ENCODE measurements at regions not wholly inside any gene's neighbourhood (a gene's known extent, or its start where the extent isn't known, plus 50 kb on each side); places are given as distances from the start of the nearest gene placed in this dataset.
"Not testable (repeated sequence)": the region's sequence is repeated elsewhere in the genome, so short reads cannot be mapped to it uniquely, and the experiment has no call there.

DNA sequence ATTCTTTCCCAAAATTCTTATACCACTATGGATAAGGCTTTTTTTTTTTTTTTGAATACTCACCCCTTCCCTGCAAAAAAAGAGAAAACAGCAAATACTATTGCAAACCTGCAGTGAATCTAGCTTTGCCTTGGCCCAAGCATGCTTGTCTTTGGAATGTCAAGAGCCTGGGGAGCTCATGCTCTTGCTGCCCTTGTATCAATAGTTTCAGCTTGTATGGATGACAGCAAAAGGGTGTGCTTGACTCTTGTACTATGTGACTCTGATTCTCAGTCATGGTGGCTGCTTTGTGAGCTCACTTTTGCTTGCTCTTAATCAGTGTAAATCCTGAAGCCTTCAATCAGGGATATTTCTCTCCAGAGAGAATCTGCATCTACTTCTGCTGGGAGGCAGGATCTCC, 149.2 kb downstream of the EMP1 start:
- Histone ChIP-seq H3K9me3 (ENCODE audit: control insufficient read depth, low read length) (no peaks in the 10 kb centered on the region), H3K27ac (ENCODE audit: insufficient read depth, low read length, poor library complexity, severe bottlenecking) (no peak overlapping the region), H3K36me3 (ENCODE audit: control insufficient read depth, insufficient read depth, low read length) (no peaks in the 10 kb centered on the region), H3K4me1 (ENCODE audit: control insufficient read depth, insufficient read depth, low read length, poor library complexity, severe bottlenecking) (no peaks in the 10 kb centered on the region), H3K27me3 (replicated peaks; ENCODE audit: control insufficient read depth, insufficient read depth, low read length, poor library complexity, severe bottlenecking) (no peaks in the 10 kb centered on the region), H3K4me3 (ENCODE audit: insufficient read depth, low read depth, low read length, poor library complexity, severe bottlenecking) (no peak overlapping the region)
- DNase-seq = no peak

DNA sequence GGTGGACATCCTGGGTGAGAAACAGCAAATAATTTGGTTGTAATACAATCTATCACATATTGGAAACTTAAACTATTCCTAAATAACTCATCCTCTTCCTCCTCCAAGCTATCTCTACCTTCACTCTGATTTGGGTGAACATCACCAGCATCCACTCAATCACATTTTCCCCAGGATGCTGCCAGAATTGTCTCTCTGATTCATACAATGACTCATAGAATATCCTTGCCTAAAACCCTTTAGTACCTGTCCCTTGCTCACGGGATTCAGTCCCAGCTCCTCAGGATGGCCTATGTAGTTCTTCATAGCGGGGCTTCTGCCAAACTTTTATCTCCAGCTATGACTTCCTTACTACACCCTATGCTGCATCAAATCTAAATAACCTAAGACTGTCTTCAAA, 146.8 kb downstream of the EMP1 start:
- no peak for DNase-seq

DNA sequence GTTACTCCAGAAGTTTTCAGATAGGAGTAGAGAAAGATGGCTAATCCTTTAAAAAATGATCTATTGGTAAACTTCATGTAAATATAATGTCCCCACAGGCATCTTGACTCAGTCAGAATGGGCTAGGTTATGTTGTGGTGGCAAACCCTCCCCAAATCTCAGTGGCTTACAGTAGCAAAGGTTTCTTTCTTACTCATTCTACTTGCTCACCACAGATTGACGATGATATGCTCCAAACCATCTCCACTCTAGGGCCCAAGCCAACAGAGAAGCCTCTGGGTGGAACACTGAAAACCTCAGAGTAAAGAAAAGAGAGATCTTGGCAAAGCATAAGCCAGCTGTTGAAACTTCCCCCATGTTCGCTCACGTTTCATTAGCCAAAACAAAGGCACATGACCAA, 146.4 kb downstream of the EMP1 start:
- DNase-seq = no peak
- no peak overlapping the region for H3K27ac ChIP-seq (ENCODE audit: insufficient read depth, low read length, poor library complexity, severe bottlenecking)
- H3K9me3 ChIP-seq (ENCODE audit: control insufficient read depth, low read length) = no peaks in the 10 kb centered on the region

More for the DNA sequence above, 146.8 kb downstream of the EMP1 start:
- Histone ChIP-seq H3K9me3 (ENCODE audit: control insufficient read depth, low read length) (no peaks in the 10 kb centered on the region), H3K36me3 (ENCODE audit: control insufficient read depth, insufficient read depth, low read length) (no peaks in the 10 kb centered on the region), H3K27me3 (replicated peaks; ENCODE audit: control insufficient read depth, insufficient read depth, low read length, poor library complexity, severe bottlenecking) (no peaks in the 10 kb centered on the region), H3K4me3 (ENCODE audit: insufficient read depth, low read depth, low read length, poor library complexity, severe bottlenecking) (no peak overlapping the region), H3K4me1 (ENCODE audit: control insufficient read depth, insufficient read depth, low read length, poor library complexity, severe bottlenecking) (no peaks in the 10 kb centered on the region), H3K27ac (ENCODE audit: insufficient read depth, low read length, poor library complexity, severe bottlenecking) (no peak overlapping the region)

DNA sequence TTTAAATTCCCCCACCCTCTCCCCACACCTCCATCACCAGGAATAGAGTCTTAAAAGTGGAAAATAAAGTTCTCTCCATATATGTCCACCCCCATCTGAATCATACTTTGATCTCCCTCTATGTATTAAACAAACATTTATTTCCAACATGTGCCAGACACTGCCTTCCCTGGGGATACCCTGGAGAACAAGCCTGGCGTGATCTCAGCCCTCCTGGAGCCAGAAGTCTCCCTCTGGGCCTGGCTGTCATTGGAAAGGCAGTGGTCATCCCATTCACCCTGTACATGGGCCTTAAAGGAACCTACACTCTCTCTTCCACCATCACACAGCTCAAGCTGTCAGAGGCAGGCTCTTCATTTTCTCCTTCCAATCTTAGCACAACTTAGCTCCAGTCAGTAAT, 143.6 kb downstream of the EMP1 start:
- H3K4me3 ChIP-seq (ENCODE audit: insufficient read depth, low read depth, low read length, poor library complexity, severe bottlenecking) = no peak overlapping the region
- no peaks in the 10 kb centered on the region for H3K9me3 ChIP-seq (ENCODE audit: control insufficient read depth, low read length)
- no peaks in the 10 kb centered on the region for H3K4me1 ChIP-seq (ENCODE audit: control insufficient read depth, insufficient read depth, low read length, poor library complexity, severe bottlenecking)
- H3K27me3 ChIP-seq (replicated peaks; ENCODE audit: control insufficient read depth, insufficient read depth, low read length, poor library complexity, severe bottlenecking) = no peaks in the 10 kb centered on the region
- H3K36me3 ChIP-seq (ENCODE audit: control insufficient read depth, insufficient read depth, low read length) = no peaks in the 10 kb centered on the region
- DNase-seq = no peak
- no peak overlapping the region for H3K27ac ChIP-seq (ENCODE audit: insufficient read depth, low read length, poor library complexity, severe bottlenecking)

More for the DNA sequence above, 146.4 kb downstream of the EMP1 start:
- H3K4me3 ChIP-seq (ENCODE audit: insufficient read depth, low read depth, low read length, poor library complexity, severe bottlenecking) = no peak overlapping the region
- H3K4me1 ChIP-seq (ENCODE audit: control insufficient read depth, insufficient read depth, low read length, poor library complexity, severe bottlenecking) = no peaks in the 10 kb centered on the region
- H3K36me3 ChIP-seq (ENCODE audit: control insufficient read depth, insufficient read depth, low read length) = no peaks in the 10 kb centered on the region
- H3K27me3 ChIP-seq (replicated peaks; ENCODE audit: control insufficient read depth, insufficient read depth, low read length, poor library complexity, severe bottlenecking) = no peaks in the 10 kb centered on the region

DNA sequence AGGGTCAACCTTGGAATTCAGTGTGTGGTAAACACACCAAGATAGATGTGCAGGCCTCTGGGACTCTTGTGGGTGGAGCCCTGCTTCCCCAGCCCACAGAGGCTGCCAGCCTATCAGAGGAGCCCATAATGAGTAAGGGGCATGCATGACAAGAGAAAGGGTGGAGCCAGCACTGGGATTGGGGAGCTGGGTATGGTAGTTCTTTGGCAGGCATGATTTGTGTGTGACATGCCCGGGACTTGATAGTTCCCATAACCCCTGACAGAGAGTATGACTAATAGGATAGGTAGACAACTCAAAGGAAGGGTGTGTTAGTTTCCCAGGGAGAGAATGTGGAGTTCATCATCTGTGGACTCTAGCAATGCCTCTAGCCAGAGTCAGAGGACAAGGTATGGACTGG, 143.0 kb downstream of the EMP1 start:
- no peak for DNase-seq
- H3K9me3 ChIP-seq (ENCODE audit: control insufficient read depth, low read length) = no peaks in the 10 kb centered on the region
- no peak overlapping the region for H3K27ac ChIP-seq (ENCODE audit: insufficient read depth, low read length, poor library complexity, severe bottlenecking)
- no peaks in the 10 kb centered on the region for H3K4me1 ChIP-seq (ENCODE audit: control insufficient read depth, insufficient read depth, low read length, poor library complexity, severe bottlenecking)
- no peak overlapping the region for H3K4me3 ChIP-seq (ENCODE audit: insufficient read depth, low read depth, low read length, poor library complexity, severe bottlenecking)
- no peaks in the 10 kb centered on the region for H3K36me3 ChIP-seq (ENCODE audit: control insufficient read depth, insufficient read depth, low read length)
- no peaks in the 10 kb centered on the region for H3K27me3 ChIP-seq (replicated peaks; ENCODE audit: control insufficient read depth, insufficient read depth, low read length, poor library complexity, severe bottlenecking)

- Histone ChIP-seq H3K27ac (ENCODE audit: insufficient read depth, low read length, poor library complexity, severe bottlenecking) (no peak overlapping the region), H3K36me3 (ENCODE audit: control insufficient read depth, insufficient read depth, low read length) (no peaks in the 10 kb centered on the region)
These were observed 142.6 kb downstream of the EMP1 start for GRCh38 chr12:13339091-13339490.

GRCh38 chr12:13337791-13338190, 141.3 kb downstream of the EMP1 start:
- Histone ChIP-seq H3K36me3 (ENCODE audit: control insufficient read depth, insufficient read depth, low read length) (no peaks in the 10 kb centered on the region), H3K9me3 (ENCODE audit: control insufficient read depth, low read length) (no peaks in the 10 kb centered on the region), H3K4me3 (ENCODE audit: insufficient read depth, low read depth, low read length, poor library complexity, severe bottlenecking) (no peak overlapping the region), H3K27me3 (replicated peaks; ENCODE audit: control insufficient read depth, insufficient read depth, low read length, poor library complexity, severe bottlenecking) (no peaks in the 10 kb centered on the region), H3K4me1 (ENCODE audit: control insufficient read depth, insufficient read depth, low read length, poor library complexity, severe bottlenecking) (no peaks in the 10 kb centered on the region), H3K27ac (ENCODE audit: insufficient read depth, low read length, poor library complexity, severe bottlenecking) (no peak overlapping the region)
- DNase-seq = no peak

More at GRCh38 chr12:13339091-13339490, 142.6 kb downstream of the EMP1 start:
- Histone ChIP-seq H3K27me3 (replicated peaks; ENCODE audit: control insufficient read depth, insufficient read depth, low read length, poor library complexity, severe bottlenecking) (no peaks in the 10 kb centered on the region), H3K4me1 (ENCODE audit: control insufficient read depth, insufficient read depth, low read length, poor library complexity, severe bottlenecking) (no peaks in the 10 kb centered on the region), H3K9me3 (ENCODE audit: control insufficient read depth, low read length) (no peaks in the 10 kb centered on the region), H3K4me3 (ENCODE audit: insufficient read depth, low read depth, low read length, poor library complexity, severe bottlenecking) (no peak overlapping the region)
- no peak for DNase-seq

- H3K4me1 ChIP-seq (ENCODE audit: control insufficient read depth, insufficient read depth, low read length, poor library complexity, severe bottlenecking) = no peaks in the 10 kb centered on the region
- no peaks in the 10 kb centered on the region for H3K9me3 ChIP-seq (ENCODE audit: control insufficient read depth, low read length)
- H3K27ac ChIP-seq (ENCODE audit: insufficient read depth, low read length, poor library complexity, severe bottlenecking) = no peak overlapping the region
- H3K36me3 ChIP-seq (ENCODE audit: control insufficient read depth, insufficient read depth, low read length) = no peaks in the 10 kb centered on the region
- no peak for DNase-seq
- no peaks in the 10 kb centered on the region for H3K27me3 ChIP-seq (replicated peaks; ENCODE audit: control insufficient read depth, insufficient read depth, low read length, poor library complexity, severe bottlenecking)
- no peak overlapping the region for H3K4me3 ChIP-seq (ENCODE audit: insufficient read depth, low read depth, low read length, poor library complexity, severe bottlenecking)
These were observed 139.7 kb downstream of the EMP1 start for GRCh38 chr12:13336216-13336615.

DNA sequence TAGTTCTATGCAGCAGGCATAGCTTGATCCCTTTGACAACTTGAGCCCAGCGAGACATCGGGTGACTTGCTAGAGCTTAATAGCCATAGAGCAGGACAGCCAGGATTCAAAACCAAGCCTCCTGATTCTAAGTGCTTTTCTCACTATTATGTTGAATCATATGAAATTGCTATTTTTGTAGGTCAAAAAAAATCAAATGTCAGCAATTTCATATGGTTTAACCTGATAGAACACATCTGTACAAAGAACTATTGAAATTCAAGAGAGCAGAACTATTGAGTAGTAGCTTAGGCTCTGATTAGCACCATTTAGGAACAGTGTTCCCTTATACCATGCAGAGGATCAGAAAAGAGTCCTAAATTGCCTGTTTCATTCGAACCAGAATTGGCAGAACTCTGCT, 132.0 kb downstream of the EMP1 start:
- Histone ChIP-seq H3K27me3 (replicated peaks; ENCODE audit: control insufficient read depth, insufficient read depth, low read length, poor library complexity, severe bottlenecking) (no peaks in the 10 kb centered on the region), H3K27ac (ENCODE audit: insufficient read depth, low read length, poor library complexity, severe bottlenecking) (no peak overlapping the region), H3K4me1 (ENCODE audit: control insufficient read depth, insufficient read depth, low read length, poor library complexity, severe bottlenecking) (no peaks in the 10 kb centered on the region), H3K36me3 (ENCODE audit: control insufficient read depth, insufficient read depth, low read length) (no peaks in the 10 kb centered on the region), H3K9me3 (ENCODE audit: control insufficient read depth, low read length) (no peaks in the 10 kb centered on the region), H3K4me3 (ENCODE audit: insufficient read depth, low read depth, low read length, poor library complexity, severe bottlenecking) (no peak overlapping the region)
- no peak for DNase-seq

- H3K27ac ChIP-seq (ENCODE audit: insufficient read depth, low read length, poor library complexity, severe bottlenecking) = no peak overlapping the region
- no peak overlapping the region for H3K4me3 ChIP-seq (ENCODE audit: insufficient read depth, low read depth, low read length, poor library complexity, severe bottlenecking)
- no peak for DNase-seq
- no peaks in the 10 kb centered on the region for H3K36me3 ChIP-seq (ENCODE audit: control insufficient read depth, insufficient read depth, low read length)
- no peaks in the 10 kb centered on the region for H3K4me1 ChIP-seq (ENCODE audit: control insufficient read depth, insufficient read depth, low read length, poor library complexity, severe bottlenecking)
- no peaks in the 10 kb centered on the region for H3K9me3 ChIP-seq (ENCODE audit: control insufficient read depth, low read length)
- no peaks in the 10 kb centered on the region for H3K27me3 ChIP-seq (replicated peaks; ENCODE audit: control insufficient read depth, insufficient read depth, low read length, poor library complexity, severe bottlenecking)
These were observed 129.6 kb downstream of the EMP1 start for GRCh38 chr12:13326076-13326475.

- H3K4me1 ChIP-seq (ENCODE audit: control insufficient read depth, insufficient read depth, low read length, poor library complexity, severe bottlenecking); H3K4me3 ChIP-seq (ENCODE audit: insufficient read depth, low read depth, low read length, poor library complexity, severe bottlenecking); H3K9me3 ChIP-seq (ENCODE audit: control insufficient read depth, low read length); H3K27me3 ChIP-seq (replicated peaks; ENCODE audit: control insufficient read depth, insufficient read depth, low read length, poor library complexity, severe bottlenecking); DNase-seq; H3K36me3 ChIP-seq (ENCODE audit: control insufficient read depth, insufficient read depth, low read length); H3K27ac ChIP-seq (ENCODE audit: insufficient read depth, low read length, poor library complexity, severe bottlenecking): not testable (repeated sequence)
These were observed 128.5 kb downstream of the EMP1 start for GRCh38 chr12:13325037-13325436.
